ENCODE measurements at regions not wholly inside any gene's neighbourhood (a gene's known extent, or its start where the extent isn't known, plus 50 kb on each side); places are given as distances from the start of the nearest gene placed in this dataset.

DNA sequence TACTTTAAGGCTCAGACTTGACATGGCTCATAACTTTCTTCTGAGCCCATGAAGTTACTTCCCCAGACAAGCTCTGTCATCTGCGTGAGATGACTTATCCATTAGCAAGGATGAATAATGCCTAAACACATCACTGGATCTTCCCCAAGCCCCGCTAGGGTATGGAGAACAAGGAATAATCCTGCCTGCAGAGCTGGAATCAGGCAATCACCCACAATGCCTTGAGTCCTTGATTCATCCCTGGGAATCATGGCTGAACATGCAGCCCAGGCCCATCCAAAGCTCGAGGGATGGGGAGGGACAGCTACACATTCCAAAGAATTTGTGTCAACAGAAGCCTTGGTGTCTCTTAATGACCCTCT is 131.7 kb downstream of the PSMG1 start:
- DNase-seq (no peak), ATAC-seq (no peak)
- H3K27me3 ChIP-seq, result no peaks in the 10 kb centered on the region
- H3K4me1 ChIP-seq, result peaks cover 8 to 53% (median 27%) of the 10 kb centered on the region in 9 donors
- no peak overlapping the region for H3K4me3 ChIP-seq
- H3K27ac ChIP-seq, result peak overlapping the region in 6 of 10 donors; percentile 24 to 65 (median 38)
- intact Hi-C loops (cut with DNase I), result loop anchor here in 1 of 10 donors (10.0 kb wide), 1 partner anchor 47 kb away; no protein-coding TSS in a partner anchor
- H3K9me3 ChIP-seq, result no peaks in the 10 kb centered on the region
- no peaks in the 10 kb centered on the region for H3K36me3 ChIP-seq
- WGBS, 2 donors, result 80 to 83% methylated on average over 3 of the region's 3 CpGs
- TF ChIP-seq, protein P1, sequence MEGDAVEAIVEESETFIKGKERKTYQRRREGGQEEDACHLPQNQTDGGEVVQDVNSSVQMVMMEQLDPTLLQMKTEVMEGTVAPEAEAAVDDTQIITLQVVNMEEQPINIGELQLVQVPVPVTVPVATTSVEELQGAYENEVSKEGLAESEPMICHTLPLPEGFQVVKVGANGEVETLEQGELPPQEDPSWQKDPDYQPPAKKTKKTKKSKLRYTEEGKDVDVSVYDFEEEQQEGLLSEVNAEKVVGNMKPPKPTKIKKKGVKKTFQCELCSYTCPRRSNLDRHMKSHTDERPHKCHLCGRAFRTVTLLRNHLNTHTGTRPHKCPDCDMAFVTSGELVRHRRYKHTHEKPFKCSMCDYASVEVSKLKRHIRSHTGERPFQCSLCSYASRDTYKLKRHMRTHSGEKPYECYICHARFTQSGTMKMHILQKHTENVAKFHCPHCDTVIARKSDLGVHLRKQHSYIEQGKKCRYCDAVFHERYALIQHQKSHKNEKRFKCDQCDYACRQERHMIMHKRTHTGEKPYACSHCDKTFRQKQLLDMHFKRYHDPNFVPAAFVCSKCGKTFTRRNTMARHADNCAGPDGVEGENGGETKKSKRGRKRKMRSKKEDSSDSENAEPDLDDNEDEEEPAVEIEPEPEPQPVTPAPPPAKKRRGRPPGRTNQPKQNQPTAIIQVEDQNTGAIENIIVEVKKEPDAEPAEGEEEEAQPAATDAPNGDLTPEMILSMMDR (IDR thresholded peaks at IDR 0.05), result no peak

DNA sequence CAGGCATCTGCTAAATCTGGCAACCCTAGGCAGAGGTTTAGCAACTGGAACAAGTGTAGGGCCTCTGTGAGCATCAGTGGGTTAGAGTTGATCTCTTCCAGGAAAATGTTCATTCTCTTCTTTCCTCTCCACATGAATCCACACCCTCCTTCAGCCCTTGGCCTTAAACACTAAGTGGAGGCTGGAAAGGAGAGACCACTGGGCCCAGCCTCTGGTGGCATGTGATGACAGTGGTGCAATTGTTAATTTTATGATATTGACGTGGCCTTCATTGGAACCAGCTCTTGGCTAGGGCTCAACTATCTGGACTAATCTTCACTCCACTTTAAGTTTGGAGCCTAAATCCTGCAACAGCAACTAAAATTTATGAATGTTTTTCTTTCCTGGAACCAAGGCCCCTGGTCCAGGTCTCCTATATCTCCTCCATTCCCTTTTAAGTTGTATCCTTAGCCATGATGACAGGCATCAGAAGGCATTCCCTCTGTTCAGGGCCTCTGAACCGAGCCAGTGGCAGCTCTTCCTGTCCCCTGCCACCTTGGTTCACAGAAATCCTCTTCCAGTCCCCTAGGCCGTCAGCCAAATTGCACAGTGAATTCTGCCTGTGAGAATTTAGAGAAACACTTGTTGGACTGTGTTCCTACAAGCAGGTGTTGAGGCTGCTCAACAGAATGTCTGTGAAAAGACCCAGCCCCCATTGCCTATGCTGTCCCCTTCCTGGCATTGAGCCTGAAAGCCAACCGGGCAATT is 132.2 kb downstream of the PSMG1 start:
- 47 to 59% methylated on average over 4 of the region's 4 CpGs for WGBS, 2 donors
- intact Hi-C loops (cut with DNase I), result loop anchor here in 1 of 10 donors (10.0 kb wide), 1 partner anchor 46 kb away; no protein-coding TSS in a partner anchor
- no peaks in the 10 kb centered on the region for H3K27me3 ChIP-seq
- no peaks in the 10 kb centered on the region for H3K9me3 ChIP-seq
- H3K4me1 ChIP-seq, result peaks cover 8 to 50% (median 27%) of the 10 kb centered on the region in 9 donors
- TF ChIP-seq, protein P1 (IDR thresholded peaks at IDR 0.05), result no peak
- H3K27ac ChIP-seq, result peak overlapping the region in 7 of 10 donors; percentile 24 to 65 (median 39)
- no peaks in the 10 kb centered on the region for H3K36me3 ChIP-seq
- peak in 2 of 8 donors; percentile 40 to 43 for ATAC-seq
- H3K4me3 ChIP-seq, result no peak overlapping the region
- DNase-seq, result no peak

DNA sequence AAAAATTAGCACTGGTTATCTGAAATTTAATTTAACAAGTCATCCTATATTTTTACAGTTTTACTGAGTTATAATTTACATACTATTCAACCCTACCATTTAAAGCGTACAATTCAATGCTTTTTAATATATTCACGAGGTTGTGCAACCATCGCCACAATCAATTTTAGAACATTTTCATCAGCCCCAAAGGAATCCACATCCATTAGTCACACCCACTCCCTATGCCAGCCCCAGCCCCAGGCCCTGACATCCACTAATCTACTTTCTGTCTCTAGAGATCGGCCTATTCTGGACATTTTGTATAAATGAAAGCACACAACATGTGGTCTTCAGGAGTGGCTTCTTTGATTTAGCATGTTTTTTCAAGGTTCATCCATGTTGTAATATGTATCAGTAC is 134.7 kb downstream of the PSMG1 start:
- Histone ChIP-seq H3K4me3 (no peak overlapping the region), H3K36me3 (no peaks in the 10 kb centered on the region), H3K27ac (peak overlapping the region in 1 of 10 donors; percentile 65), H3K9me3 (no peaks in the 10 kb centered on the region), H3K4me1 (peaks cover 0 to 34% (median 18%) of the 10 kb centered on the region in 9 donors), H3K27me3 (no peaks in the 10 kb centered on the region)
- intact Hi-C loops (cut with DNase I), result no loop called here
- 97% methylated on average over 4 of the region's 4 CpGs for WGBS, 2 donors
- ATAC-seq (no peak), DNase-seq (no peak)
- TF ChIP-seq, protein P1 (IDR thresholded peaks at IDR 0.05), result no peak

DNA sequence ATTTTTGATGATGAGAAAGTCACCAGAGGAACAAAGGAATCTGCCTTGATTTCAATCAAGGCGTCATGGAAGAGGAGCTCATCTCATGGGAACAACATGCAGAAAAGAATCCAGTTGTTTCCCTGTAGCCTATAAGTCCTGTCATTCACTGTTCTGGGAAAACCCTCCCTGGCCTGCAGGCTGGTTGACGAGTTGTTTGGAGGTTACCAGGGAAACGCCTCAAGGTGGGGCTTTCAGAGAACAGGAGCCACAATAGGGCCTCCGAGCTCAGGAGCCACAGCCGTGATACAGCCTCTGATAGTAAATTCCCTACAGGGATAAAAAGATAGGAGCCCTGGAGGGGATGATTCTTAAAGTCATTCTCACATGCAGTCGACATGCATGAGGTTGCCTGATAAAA is 135.2 kb downstream of the PSMG1 start:
- Histone ChIP-seq H3K4me1 (peaks cover 0 to 34% (median 18%) of the 10 kb centered on the region in 9 donors), H3K4me3 (no peak overlapping the region), H3K36me3 (no peaks in the 10 kb centered on the region), H3K27ac (peak overlapping the region in 3 of 10 donors; percentile 11 to 65 (median 51)), H3K9me3 (no peaks in the 10 kb centered on the region), H3K27me3 (no peaks in the 10 kb centered on the region)
- WGBS, 2 donors, result 29 to 37% methylated on average over 6 of the region's 6 CpGs
- ATAC-seq, result peak in 6 of 8 donors; percentile 68 to 89 (median 80)
- TF ChIP-seq, protein P1 (IDR thresholded peaks at IDR 0.05), result no peak
- intact Hi-C loops (cut with DNase I), result no loop called here
- DNase-seq, result peak in 1 of 2 donors; percentile 67
